KOPT-K1 (cell line): ENCODE measurements at regions not wholly inside any gene's neighbourhood (a gene's known extent, or its start where the extent isn't known, plus 50 kb on each side); places are given as distances from the start of the nearest gene placed in this dataset.

Experiments
- H3K27ac ChIP-seq: fragments of 200-600 bp; sonication (generic); 2 replicates; pipeline ENCODE4 v1.5.1; 2016; ENCODE audit warnings: antibody characterized with exemption, mild to moderate bottlenecking, low read depth, low read length; ENCODE audit not compliant: poor library complexity, severe bottlenecking
- H3K36me3 ChIP-seq: fragments of 200-600 bp; sonication (generic); 2 replicates; pipeline ENCODE4 v1.5.1; 2017; ENCODE audit warnings: antibody characterized with exemption, mild to moderate bottlenecking, low read length, moderate library complexity; ENCODE audit not compliant: insufficient read depth
- H3K9me3 ChIP-seq: fragments of 200-600 bp; sonication (generic); 2 replicates; pipeline ENCODE4 v1.5.1; 2017; ENCODE audit warnings: antibody characterized with exemption, low read length, mild to moderate bottlenecking; ENCODE audit not compliant: insufficient read depth, poor library complexity, severe bottlenecking

- Histone ChIP-seq H3K9me3 (no peaks in the 10 kb centered on the region), H3K27ac (no peak overlapping the region), H3K36me3 (no peaks in the 10 kb centered on the region)
Observed at GRCh38 chr10:55495555-55495954, 694.5 kb upstream of the PCDH15 start.

- Histone ChIP-seq H3K9me3 (no peaks in the 10 kb centered on the region), H3K27ac (no peak overlapping the region), H3K36me3 (no peaks in the 10 kb centered on the region)
Observed at GRCh38 chr10:55491712-55492111, 690.7 kb upstream of the PCDH15 start.

GRCh38 chr10:55485827-55486226, 684.8 kb upstream of the PCDH15 start:
- H3K36me3 ChIP-seq = no peaks in the 10 kb centered on the region
- peaks cover 11% of the 10 kb centered on the region for H3K9me3 ChIP-seq

GRCh38 chr10:55476129-55476528, 675.1 kb upstream of the PCDH15 start:
- Histone ChIP-seq H3K9me3 (peaks cover 4% of the 10 kb centered on the region), H3K27ac (no peak overlapping the region), H3K36me3 (no peaks in the 10 kb centered on the region)

More at GRCh38 chr10:55485827-55486226, 684.8 kb upstream of the PCDH15 start:
- H3K27ac ChIP-seq = no peak overlapping the region

GRCh38 chr10:55474258-55474657, 673.2 kb upstream of the PCDH15 start:
- no peaks in the 10 kb centered on the region for H3K36me3 ChIP-seq
- no peaks in the 10 kb centered on the region for H3K9me3 ChIP-seq
- H3K27ac ChIP-seq = no peak overlapping the region

- Histone ChIP-seq H3K27ac (no peak overlapping the region), H3K36me3 (no peaks in the 10 kb centered on the region), H3K9me3 (no peaks in the 10 kb centered on the region)
Observed at GRCh38 chr10:55470840-55471239, 669.8 kb upstream of the PCDH15 start.

- Histone ChIP-seq H3K9me3 (no peaks in the 10 kb centered on the region), H3K36me3 (no peaks in the 10 kb centered on the region), H3K27ac (no peak overlapping the region)
Observed at GRCh38 chr10:55466806-55467504, 665.9 kb upstream of the PCDH15 start.

- Histone ChIP-seq H3K27ac (no peak overlapping the region), H3K9me3 (no peaks in the 10 kb centered on the region), H3K36me3 (no peaks in the 10 kb centered on the region)
Observed at GRCh38 chr10:55464083-55464482, 663.1 kb upstream of the PCDH15 start.

- Histone ChIP-seq H3K9me3 (no peaks in the 10 kb centered on the region), H3K36me3 (no peaks in the 10 kb centered on the region)
Observed at GRCh38 chr10:55460008-55460407, 659.0 kb upstream of the PCDH15 start.

GRCh38 chr10:55449981-55450380, 649.0 kb upstream of the PCDH15 start:
- no peaks in the 10 kb centered on the region for H3K36me3 ChIP-seq
- H3K9me3 ChIP-seq = no peaks in the 10 kb centered on the region
- no peak overlapping the region for H3K27ac ChIP-seq

More at GRCh38 chr10:55460008-55460407, 659.0 kb upstream of the PCDH15 start:
- H3K27ac ChIP-seq = no peak overlapping the region

GRCh38 chr10:55446441-55447002, 645.5 kb upstream of the PCDH15 start:
- Histone ChIP-seq H3K9me3 (no peaks in the 10 kb centered on the region), H3K27ac (no peak overlapping the region), H3K36me3 (no peaks in the 10 kb centered on the region)

GRCh38 chr10:55441777-55442176, 640.7 kb upstream of the PCDH15 start:
- no peaks in the 10 kb centered on the region for H3K36me3 ChIP-seq
- H3K27ac ChIP-seq = no peak overlapping the region
- H3K9me3 ChIP-seq = no peaks in the 10 kb centered on the region

GRCh38 chr10:55426138-55426537, 625.1 kb upstream of the PCDH15 start:
- peaks cover 3% of the 10 kb centered on the region for H3K9me3 ChIP-seq
- no peaks in the 10 kb centered on the region for H3K36me3 ChIP-seq
- H3K27ac ChIP-seq = no peak overlapping the region

GRCh38 chr10:55410415-55410885, 609.4 kb upstream of the PCDH15 start:
- Histone ChIP-seq H3K27ac (no peak overlapping the region), H3K9me3 (no peaks in the 10 kb centered on the region), H3K36me3 (no peaks in the 10 kb centered on the region)

GRCh38 chr10:55404094-55404493, 603.1 kb upstream of the PCDH15 start:
- Histone ChIP-seq H3K27ac (no peak overlapping the region), H3K36me3 (no peaks in the 10 kb centered on the region)

More at GRCh38 chr10:55404094-55404493, 603.1 kb upstream of the PCDH15 start:
- H3K9me3 ChIP-seq = no peaks in the 10 kb centered on the region
